Gastroesophageal sphincter (tissue), 4 donors: ENCODE measurements at regions not wholly inside any gene's neighbourhood (a gene's known extent, or its start where the extent isn't known, plus 50 kb on each side); places are given as distances from the start of the nearest gene placed in this dataset.

ENCODE experiments used
- ATAC-seq: fragments of 150-250 bp; one replicate; pipeline ENCODE4 v1.9.1; 2016; ENCODE audit warnings: mild to moderate bottlenecking, moderate library complexity
- H3K27ac ChIP-seq, 4 donors: fragments of 200-600 bp; sonication (generic) in 3 of 4; 1 replicate in 3 of 4; 2 replicates in 1 of 4; pipeline ENCODE4 v1.5.1; 2016 to 2019
- H3K27me3 ChIP-seq: fragments of 200-600 bp; sonication (generic); one replicate; pipeline ENCODE4 v1.5.1; 2019
- H3K36me3 ChIP-seq, 2 donors: fragments of 200-600 bp; sonication (generic); one replicate each; pipeline ENCODE4 v1.5.1; 2019; ENCODE audit warnings: control low read depth in 1 of 2
- H3K4me1 ChIP-seq, 3 donors: fragments of 200-600 bp; sonication (generic); 1 replicate in 2 of 3; 2 replicates in 1 of 3; pipeline ENCODE4 v1.5.1; 2016 to 2019; ENCODE audit warnings: control low read depth in 2 of 3
- H3K4me3 ChIP-seq, 2 donors: fragments of 200-600 bp; sonication (generic); one replicate each; pipeline ENCODE4 v1.5.1; 2019; ENCODE audit warnings: mild to moderate bottlenecking in 1 of 2, moderate library complexity in 1 of 2
- H3K9me3 ChIP-seq, 3 donors: fragments of 200-600 bp; sonication (generic); one replicate each; pipeline ENCODE4 v1.5.1; 2017 to 2019; ENCODE audit warnings: control low read depth in 2 of 3
- CTCF ChIP-seq, 4 experiments: fragments of 200-600 bp in 2 of 4; fragments of 450-650 bp in 2 of 4; sonication (generic) in 1 of 4; IDR thresholded peaks; one replicate each; pipeline ENCODE4 v1.5.1; 2017 to 2019; ENCODE audit warnings: antibody characterized with exemption in 4 of 4, mild to moderate bottlenecking in 2 of 4, moderate library complexity in 2 of 4
- EP300 ChIP-seq: sonication (generic); formaldehyde crosslinking; IDR thresholded peaks from one replicate; pipeline ENCODE4 v1.6.1; 2017; ENCODE audit warnings: antibody characterized with exemption, mild to moderate bottlenecking
- POLR2A ChIP-seq, 2 donors: fragments of 450-650 bp; IDR thresholded peaks; one replicate each; pipeline ENCODE4 v1.6.1; 2017; ENCODE audit warnings: antibody characterized with exemption in 2 of 2, mild to moderate bottlenecking in 2 of 2, moderate library complexity in 1 of 2
- POLR2AphosphoS5 ChIP-seq: sonication (generic); formaldehyde crosslinking; IDR thresholded peaks from one replicate; pipeline ENCODE4 v1.6.1; 2017; ENCODE audit warnings: antibody characterized with exemption
- WGBS, 2 donors: methylation state at CpG; one replicate each; pipeline ENCODE4 v1.1.5; 2018; ENCODE audit warnings: low coverage in 1 of 2; 5-methylcytosine and 5-hydroxymethylcytosine counted together

GRCh38 chr11:70667767-70668166 lies 269.4 kb downstream of the CTTN start:
- Histone ChIP-seq H3K36me3 (no peaks in the 10 kb centered on the region), H3K4me3 (no peak overlapping the region), H3K9me3 (no peaks in the 10 kb centered on the region), H3K27me3 (peaks cover 55% of the 10 kb centered on the region), H3K4me1 (peaks cover 0 to 4% (median 0%) of the 10 kb centered on the region in 3 donors), H3K27ac (no peak overlapping the region)
- no peak for ATAC-seq
- no peak for TF ChIP-seq EP300
- no peak for TF ChIP-seq POLR2A (IDR thresholded peaks at IDR 0.05)
- TF ChIP-seq POLR2AphosphoS5 = no peak
- TF ChIP-seq CTCF (IDR thresholded peaks at IDR 0.05) = no peak
- 40% methylated on average over 2 of the region's 4 CpGs; no CpG with 5 or more reads in 1 of the 2 donors for WGBS, 2 donors

GRCh38 chr11:70668204-70669202 lies 270.2 kb downstream of the CTTN start:
- ATAC-seq = no peak
- TF ChIP-seq CTCF (IDR thresholded peaks at IDR 0.05) = no peak
- TF ChIP-seq POLR2A (IDR thresholded peaks at IDR 0.05) = no peak
- no peak for TF ChIP-seq POLR2AphosphoS5
- TF ChIP-seq EP300 = no peak
- Histone ChIP-seq H3K9me3 (no peaks in the 10 kb centered on the region), H3K4me1 (no peaks in the 10 kb centered on the region), H3K4me3 (no peak overlapping the region), H3K27me3 (peaks cover 48% of the 10 kb centered on the region), H3K36me3 (no peaks in the 10 kb centered on the region), H3K27ac (no peak overlapping the region)
- WGBS, 2 donors = 90 to 93% methylated on average over 5 to 9 of the region's 23 CpGs

- no peak for TF ChIP-seq POLR2AphosphoS5
- no peak for TF ChIP-seq EP300
- no peak for TF ChIP-seq CTCF (IDR thresholded peaks at IDR 0.05)
- TF ChIP-seq POLR2A (IDR thresholded peaks at IDR 0.05) = no peak
- 82% methylated on average over 5 of the region's 13 CpGs; no CpG with 5 or more reads in 1 of the 2 donors for WGBS, 2 donors
- no peaks in the 10 kb centered on the region for H3K9me3 ChIP-seq
- no peak overlapping the region for H3K27ac ChIP-seq
- ATAC-seq = no peak
- H3K4me1 ChIP-seq = no peaks in the 10 kb centered on the region
- no peaks in the 10 kb centered on the region for H3K36me3 ChIP-seq
- H3K4me3 ChIP-seq = no peak overlapping the region
- H3K27me3 ChIP-seq = peaks cover 40% of the 10 kb centered on the region
Measured at GRCh38 chr11:70669281-70669680, 271.0 kb downstream of the CTTN start.

GRCh38 chr11:70669871-70670675 lies 271.7 kb downstream of the CTTN start:
- Histone ChIP-seq H3K9me3 (no peaks in the 10 kb centered on the region), H3K27me3 (peaks cover 32% of the 10 kb centered on the region), H3K36me3 (no peaks in the 10 kb centered on the region), H3K27ac (no peak overlapping the region), H3K4me3 (no peak overlapping the region), H3K4me1 (no peaks in the 10 kb centered on the region)
- no peak for TF ChIP-seq EP300
- TF ChIP-seq POLR2A (IDR thresholded peaks at IDR 0.05) = no peak
- TF ChIP-seq CTCF (IDR thresholded peaks at IDR 0.05) = no peak
- TF ChIP-seq POLR2AphosphoS5 = no peak
- no peak for ATAC-seq
- 63 to 66% methylated on average over 6 to 11 of the region's 25 CpGs for WGBS, 2 donors
